Body of pancreas (tissue), 4 donors: ENCODE measurements at regions not wholly inside any gene's neighbourhood (a gene's known extent, or its start where the extent isn't known, plus 50 kb on each side); places are given as distances from the start of the nearest gene placed in this dataset.

ENCODE experiments used
- CTCF ChIP-seq, 7 experiments: fragments of 450-650 bp in 4 of 7; fragments of 200-600 bp in 3 of 7; sonication (generic) in 3 of 7; IDR thresholded peaks; one replicate each; pipeline ENCODE4 v1.5.1; 2016 to 2019; ENCODE audit warnings: antibody characterized with exemption in 7 of 7
- POLR2A ChIP-seq, 3 donors: fragments of 450-650 bp; IDR thresholded peaks; one replicate each; pipeline ENCODE4 v1.6.1; 2016; ENCODE audit warnings: antibody characterized with exemption in 3 of 3, mild to moderate bottlenecking in 2 of 3

GRCh38 chr12:127928615-127929571, 338.1 kb upstream of the TMEM132C start:
- TF ChIP-seq CTCF (IDR thresholded peaks at IDR 0.05): no peak
- no peak for TF ChIP-seq POLR2A (IDR thresholded peaks at IDR 0.05)
